Coronary artery (tissue), 2 donors: ENCODE measurements at regions not wholly inside any gene's neighbourhood (a gene's known extent, or its start where the extent isn't known, plus 50 kb on each side); places are given as distances from the start of the nearest gene placed in this dataset.
A peak's percentile ranks its signal among the peaks of the same experiment; 100 is the strongest.
"Not testable (repeated sequence)": the region's sequence is repeated elsewhere in the genome, so short reads cannot be mapped to it uniquely, and the experiment has no call there.

Source experiments
- DNase-seq: peaks from one replicate; pipeline ENCODE4 v3.0.0-alpha.2; 2017; ENCODE audit warnings: low spot score
- H3K27ac ChIP-seq, 2 donors: fragments of 200-600 bp; sonication (generic); one replicate each; pipeline ENCODE4 v1.5.1; 2016 to 2019
- H3K4me3 ChIP-seq: fragments of 200-600 bp; sonication (generic); 2 replicates; pipeline ENCODE4 v1.5.1; 2016; ENCODE audit warnings: mild to moderate bottlenecking, moderate library complexity
- TF ChIP-seq, protein P1 (sequence below): fragments of 200-600 bp; sonication (generic); IDR thresholded peaks from one replicate; pipeline ENCODE4 v1.5.1; 2019; ENCODE audit warnings: antibody characterized with exemption

DNA sequence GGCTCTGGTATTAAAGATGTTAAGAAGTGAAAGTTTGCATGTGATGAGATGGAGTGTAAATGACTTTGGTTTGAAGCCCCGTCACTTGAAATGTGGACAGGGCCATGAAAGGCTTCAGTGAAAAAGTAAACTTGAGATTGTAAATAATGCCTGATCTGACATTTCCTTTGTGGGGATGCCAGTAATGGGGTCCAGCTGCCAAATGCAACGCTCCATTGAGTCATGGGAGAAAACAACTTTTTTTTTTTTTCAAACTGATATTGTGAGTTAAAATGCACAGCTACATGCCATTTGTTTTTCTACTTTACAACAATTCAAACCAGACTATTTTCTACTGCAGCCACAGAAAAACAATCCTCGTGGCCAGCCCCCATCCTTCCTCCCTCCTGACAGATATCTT lies 327.0 kb upstream of the TNC start:
- DNase-seq = no peak
- H3K27ac ChIP-seq = peak overlapping the region; percentile 6 to 56
- TF ChIP-seq, protein P1, sequence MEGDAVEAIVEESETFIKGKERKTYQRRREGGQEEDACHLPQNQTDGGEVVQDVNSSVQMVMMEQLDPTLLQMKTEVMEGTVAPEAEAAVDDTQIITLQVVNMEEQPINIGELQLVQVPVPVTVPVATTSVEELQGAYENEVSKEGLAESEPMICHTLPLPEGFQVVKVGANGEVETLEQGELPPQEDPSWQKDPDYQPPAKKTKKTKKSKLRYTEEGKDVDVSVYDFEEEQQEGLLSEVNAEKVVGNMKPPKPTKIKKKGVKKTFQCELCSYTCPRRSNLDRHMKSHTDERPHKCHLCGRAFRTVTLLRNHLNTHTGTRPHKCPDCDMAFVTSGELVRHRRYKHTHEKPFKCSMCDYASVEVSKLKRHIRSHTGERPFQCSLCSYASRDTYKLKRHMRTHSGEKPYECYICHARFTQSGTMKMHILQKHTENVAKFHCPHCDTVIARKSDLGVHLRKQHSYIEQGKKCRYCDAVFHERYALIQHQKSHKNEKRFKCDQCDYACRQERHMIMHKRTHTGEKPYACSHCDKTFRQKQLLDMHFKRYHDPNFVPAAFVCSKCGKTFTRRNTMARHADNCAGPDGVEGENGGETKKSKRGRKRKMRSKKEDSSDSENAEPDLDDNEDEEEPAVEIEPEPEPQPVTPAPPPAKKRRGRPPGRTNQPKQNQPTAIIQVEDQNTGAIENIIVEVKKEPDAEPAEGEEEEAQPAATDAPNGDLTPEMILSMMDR = no peak
- H3K4me3 ChIP-seq = no peak overlapping the region

GRCh38 chr9:115445655-115446054 lies 327.7 kb upstream of the TNC start:
- TF ChIP-seq, protein P1 = no peak
- no peak for DNase-seq
- peak overlapping the region; percentile 6 to 48 for H3K27ac ChIP-seq
- no peak overlapping the region for H3K4me3 ChIP-seq

DNA sequence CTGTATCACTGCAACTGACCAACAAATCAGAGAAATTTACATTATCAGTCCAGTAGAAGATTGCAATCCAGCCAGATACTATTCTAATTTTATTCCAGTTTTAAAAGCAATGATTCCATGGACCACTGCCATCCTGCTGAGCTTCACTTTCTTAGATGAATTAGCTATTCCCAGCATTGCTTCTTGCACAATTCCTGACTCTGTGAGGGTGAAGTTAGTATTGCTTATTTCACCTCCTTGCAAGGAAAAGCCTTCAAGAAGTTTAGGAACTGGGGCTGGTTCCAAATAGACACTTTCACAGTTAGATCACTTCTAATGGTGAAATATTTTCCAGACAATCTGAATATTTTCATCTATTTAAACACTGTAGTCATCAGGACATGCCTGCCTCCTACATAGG lies 338.6 kb upstream of the TNC start:
- Histone ChIP-seq H3K27ac (peak overlapping the region; percentile 1 to 70), H3K4me3 (no peak overlapping the region)
- TF ChIP-seq, protein P1 = no peak
- no peak for DNase-seq

DNA sequence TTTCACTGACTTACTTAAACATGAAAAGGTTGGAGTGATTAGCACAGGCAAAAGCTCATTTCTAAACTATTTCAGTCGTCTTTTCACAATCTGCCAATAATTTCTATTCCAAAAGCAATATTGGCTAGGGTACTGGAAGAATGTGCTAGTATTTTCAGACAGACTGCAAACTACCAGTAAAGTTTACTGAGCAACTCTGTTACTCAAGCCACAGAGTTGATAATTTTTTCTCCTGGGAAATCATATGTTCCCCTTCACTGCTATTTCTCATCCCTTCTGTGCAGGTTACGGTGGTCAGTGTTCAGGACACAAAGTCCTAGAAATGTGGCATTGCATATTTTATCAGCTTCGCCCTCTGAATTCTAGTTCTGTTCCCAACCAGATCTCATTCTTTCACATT lies 343.3 kb upstream of the TNC start:
- TF ChIP-seq, protein P1 = no peak
- Histone ChIP-seq H3K27ac (peak overlapping the region; percentile 78 to 81), H3K4me3 (no peak overlapping the region)
- no peak for DNase-seq

DNA sequence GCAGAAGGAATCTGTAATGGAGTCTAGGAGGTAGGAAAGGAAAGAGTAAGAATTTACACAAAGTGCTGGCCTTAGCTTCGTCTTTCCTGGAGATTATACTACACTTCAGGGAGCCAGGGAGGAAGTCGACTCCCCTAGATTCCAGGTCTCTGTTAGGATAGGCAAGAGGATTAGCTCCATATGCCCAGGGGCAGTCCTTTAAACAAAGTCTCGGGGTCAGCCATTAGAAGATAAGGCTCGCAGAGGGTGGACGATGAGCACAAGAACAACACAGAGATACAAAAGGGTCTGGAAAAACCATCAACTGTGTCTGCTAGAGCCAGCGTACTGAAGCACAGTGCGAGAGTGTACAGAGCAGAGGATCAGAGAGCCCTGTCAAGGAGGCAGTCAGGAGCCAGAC lies 344.7 kb upstream of the TNC start:
- Histone ChIP-seq H3K4me3 (no peak overlapping the region), H3K27ac (peak overlapping the region; percentile 78 to 81)
- TF ChIP-seq, protein P1 = no peak
- DNase-seq = no peak

GRCh38 chr9:115466756-115467155 lies 348.8 kb upstream of the TNC start:
- DNase-seq = no peak
- TF ChIP-seq, protein P1 = no peak
- peak overlapping the region in 1 of 2 donors; percentile 37 for H3K27ac ChIP-seq
- no peak overlapping the region for H3K4me3 ChIP-seq

DNA sequence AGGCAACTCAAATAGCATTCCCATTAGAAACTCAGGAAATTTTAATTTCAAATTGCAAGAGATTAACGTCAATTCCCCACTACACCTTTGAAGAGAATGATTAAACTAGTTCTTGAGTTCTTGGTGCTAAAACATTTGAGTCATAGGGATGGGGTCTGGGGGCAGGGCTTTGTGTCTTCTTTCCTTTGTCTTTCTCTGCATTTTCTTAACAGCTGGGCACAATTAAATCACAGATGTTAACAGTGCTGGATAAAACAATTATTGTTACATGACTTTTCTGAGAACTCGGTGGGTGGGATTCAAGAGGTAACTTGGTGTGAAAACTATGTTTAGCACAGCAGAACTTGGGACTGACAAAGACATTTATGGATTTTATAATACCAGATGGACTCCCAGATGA lies 351.9 kb upstream of the TNC start:
- TF ChIP-seq, protein P1 = no peak

GRCh38 chr9:115473032-115473431 lies 355.1 kb upstream of the TNC start:
- not testable (repeated sequence) for H3K4me3 ChIP-seq, DNase-seq

More for the DNA sequence above, 351.9 kb upstream of the TNC start:
- DNase-seq = no peak
- Histone ChIP-seq H3K4me3 (no peak overlapping the region), H3K27ac (no peak overlapping the region)

More at GRCh38 chr9:115473032-115473431, 355.1 kb upstream of the TNC start:
- not testable (repeated sequence) for H3K27ac ChIP-seq
